Transverse colon (tissue), 4 donors: ENCODE measurements at regions not wholly inside any gene's neighbourhood (a gene's known extent, or its start where the extent isn't known, plus 50 kb on each side); places are given as distances from the start of the nearest gene placed in this dataset.

Source experiments
- EP300 ChIP-seq: sonication (generic); formaldehyde crosslinking; IDR thresholded peaks from one replicate; pipeline ENCODE4 v1.6.1; 2017; ENCODE audit warnings: antibody characterized with exemption, low read depth
- POLR2AphosphoS5 ChIP-seq, 3 donors: sonication (generic); formaldehyde crosslinking; IDR thresholded peaks; one replicate each; pipeline ENCODE4 v1.6.1; 2016; ENCODE audit warnings: antibody characterized with exemption in 3 of 3
- TF ChIP-seq, protein P1 (sequence below), 5 experiments: fragments of 200-600 bp in 3 of 5; fragments of 450-650 bp in 2 of 5; sonication (generic) in 3 of 5; IDR thresholded peaks; 1 replicate in 2 of 5; 2 replicates in 3 of 5; pipeline ENCODE4 v1.5.1; 2016 to 2017; ENCODE audit warnings: antibody characterized with exemption in 5 of 5, inconsistent platforms in 3 of 5, mild to moderate bottlenecking in 2 of 5, moderate library complexity in 1 of 5

DNA sequence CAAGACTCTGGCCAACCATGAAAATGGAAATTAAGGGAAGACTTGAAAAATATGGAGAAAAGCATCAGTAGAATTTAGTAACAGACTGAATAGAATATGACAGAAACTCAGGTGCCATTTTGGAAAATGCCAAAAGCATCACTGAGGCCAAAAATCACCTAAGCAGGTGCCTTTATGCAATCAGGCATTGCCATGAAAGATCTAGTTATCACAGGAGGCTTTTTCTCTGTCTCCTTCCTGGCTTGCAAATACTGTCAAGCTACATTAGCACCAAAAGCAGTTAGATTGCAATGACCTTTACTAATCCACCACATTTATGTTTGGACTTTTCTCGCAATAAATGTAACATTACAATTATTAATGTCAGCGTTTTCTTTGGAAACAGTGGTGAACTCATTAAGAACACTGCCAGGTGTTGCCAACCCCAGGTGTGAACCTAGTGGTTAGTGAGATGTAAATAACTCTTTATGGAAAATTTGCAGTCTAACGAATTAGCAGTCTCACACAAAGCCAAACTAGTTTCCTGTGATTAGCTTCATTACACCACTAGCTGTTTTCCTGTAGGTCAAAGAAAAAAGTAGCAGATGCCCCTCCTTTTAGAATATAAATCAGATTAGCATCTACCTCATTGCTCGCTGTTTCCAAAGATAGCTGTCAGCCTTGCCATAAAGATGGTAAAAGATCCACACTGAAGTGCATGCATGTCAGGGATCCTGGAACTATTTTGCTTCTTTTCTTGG, 1568.4 kb upstream of the TENM3 start:
- TF ChIP-seq POLR2AphosphoS5 (IDR thresholded peaks at IDR 0.05) (no peak), EP300 (no peak)
- TF ChIP-seq, protein P1, sequence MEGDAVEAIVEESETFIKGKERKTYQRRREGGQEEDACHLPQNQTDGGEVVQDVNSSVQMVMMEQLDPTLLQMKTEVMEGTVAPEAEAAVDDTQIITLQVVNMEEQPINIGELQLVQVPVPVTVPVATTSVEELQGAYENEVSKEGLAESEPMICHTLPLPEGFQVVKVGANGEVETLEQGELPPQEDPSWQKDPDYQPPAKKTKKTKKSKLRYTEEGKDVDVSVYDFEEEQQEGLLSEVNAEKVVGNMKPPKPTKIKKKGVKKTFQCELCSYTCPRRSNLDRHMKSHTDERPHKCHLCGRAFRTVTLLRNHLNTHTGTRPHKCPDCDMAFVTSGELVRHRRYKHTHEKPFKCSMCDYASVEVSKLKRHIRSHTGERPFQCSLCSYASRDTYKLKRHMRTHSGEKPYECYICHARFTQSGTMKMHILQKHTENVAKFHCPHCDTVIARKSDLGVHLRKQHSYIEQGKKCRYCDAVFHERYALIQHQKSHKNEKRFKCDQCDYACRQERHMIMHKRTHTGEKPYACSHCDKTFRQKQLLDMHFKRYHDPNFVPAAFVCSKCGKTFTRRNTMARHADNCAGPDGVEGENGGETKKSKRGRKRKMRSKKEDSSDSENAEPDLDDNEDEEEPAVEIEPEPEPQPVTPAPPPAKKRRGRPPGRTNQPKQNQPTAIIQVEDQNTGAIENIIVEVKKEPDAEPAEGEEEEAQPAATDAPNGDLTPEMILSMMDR (IDR thresholded peaks at IDR 0.05) = no peak
